GM21528 (cell line): ENCODE measurements at regions not wholly inside any gene's neighbourhood (a gene's known extent, or its start where the extent isn't known, plus 50 kb on each side); places are given as distances from the start of the nearest gene placed in this dataset.
"Not testable (repeated sequence)": the region's sequence is repeated elsewhere in the genome, so short reads cannot be mapped to it uniquely, and the experiment has no call there.

ENCODE experiments used
- ATAC-seq: cut with Tn5 transposase; IDR thresholded peaks from one replicate; pipeline ENCODE4 v1.9.1; 2021; ENCODE audit warnings: mild to moderate bottlenecking, moderate library complexity; ENCODE audit not compliant: unreplicated experiment, low FRiP score

- ATAC-seq: no peak
Observed at GRCh38 chr4:28792917-28793597, 1927.1 kb upstream of the PCDH7 start.

GRCh38 chr4:28799696-28800095 lies 1920.5 kb upstream of the PCDH7 start:
- no peak for ATAC-seq

- ATAC-seq: no peak
Observed at GRCh38 chr4:28811025-28811424, 1909.1 kb upstream of the PCDH7 start.

- ATAC-seq: no peak
Observed at GRCh38 chr4:28822163-28822562, 1898.0 kb upstream of the PCDH7 start.

- ATAC-seq: no peak
Observed at GRCh38 chr4:28827866-28828265, 1892.3 kb upstream of the PCDH7 start.

GRCh38 chr4:28831867-28832266 lies 1888.3 kb upstream of the PCDH7 start:
- no peak for ATAC-seq

- no peak for ATAC-seq
Observed at GRCh38 chr4:28832444-28832843, 1887.7 kb upstream of the PCDH7 start.

- no peak for ATAC-seq
Observed at GRCh38 chr4:28834120-28834519, 1886.0 kb upstream of the PCDH7 start.

- ATAC-seq: no peak
Observed at GRCh38 chr4:28835501-28835900, 1884.7 kb upstream of the PCDH7 start.

GRCh38 chr4:28842271-28842670 lies 1877.9 kb upstream of the PCDH7 start:
- ATAC-seq: no peak

- ATAC-seq: no peak
Observed at GRCh38 chr4:28845158-28845557, 1875.0 kb upstream of the PCDH7 start.

- not testable (repeated sequence) for ATAC-seq
Observed at GRCh38 chr4:28857028-28857427, 1863.1 kb upstream of the PCDH7 start.

GRCh38 chr4:28868841-28869240 lies 1851.3 kb upstream of the PCDH7 start:
- ATAC-seq: no peak

- no peak for ATAC-seq
Observed at GRCh38 chr4:28879178-28879577, 1841.0 kb upstream of the PCDH7 start.

- ATAC-seq: no peak
Observed at GRCh38 chr4:28879900-28880299, 1840.3 kb upstream of the PCDH7 start.

- ATAC-seq: no peak
Observed at GRCh38 chr4:28883211-28883610, 1837.0 kb upstream of the PCDH7 start.

GRCh38 chr4:28886934-28887333 lies 1833.2 kb upstream of the PCDH7 start:
- no peak for ATAC-seq

- no peak for ATAC-seq
Observed at GRCh38 chr4:28890949-28891775, 1829.0 kb upstream of the PCDH7 start.

GRCh38 chr4:28913466-28913865 lies 1806.7 kb upstream of the PCDH7 start:
- no peak for ATAC-seq

GRCh38 chr4:28916585-28916984 lies 1803.6 kb upstream of the PCDH7 start:
- ATAC-seq: no peak

GRCh38 chr4:28918871-28919270 lies 1801.3 kb upstream of the PCDH7 start:
- no peak for ATAC-seq

GRCh38 chr4:28921886-28922285 lies 1798.3 kb upstream of the PCDH7 start:
- ATAC-seq: no peak
